OCI-LY1 (cell line): ENCODE measurements at regions not wholly inside any gene's neighbourhood (a gene's known extent, or its start where the extent isn't known, plus 50 kb on each side); places are given as distances from the start of the nearest gene placed in this dataset.

Source experiments
- CTCF ChIP-seq: fragments of 200-600 bp; sonication (generic), shearing (Covaris generic); IDR thresholded peaks from 2 replicates; pipeline ENCODE4 v1.5.1; 2017; ENCODE audit warnings: mild to moderate bottlenecking, antibody characterized with exemption, low read length, moderate library complexity, mixed read lengths
- EZH2 ChIP-seq: fragments of 200-600 bp; sonication (generic), shearing (Covaris generic); IDR thresholded peaks from 2 replicates; pipeline ENCODE4 v1.8.0; 2017; ENCODE audit warnings: borderline replicate concordance, mixed run types, mild to moderate bottlenecking, antibody characterized with exemption, low read length, moderate library complexity, mixed read lengths

- TF ChIP-seq CTCF (no peak), EZH2 (no peak)
Measured at GRCh38 chr4:53775381-53775780, 184.1 kb upstream of the LNX1 start.
